GM19240 (cell line): ENCODE measurements at regions not wholly inside any gene's neighbourhood (a gene's known extent, or its start where the extent isn't known, plus 50 kb on each side); places are given as distances from the start of the nearest gene placed in this dataset.

Experiments
- DNase-seq: peaks from one replicate; pipeline ENCODE4 v3.0.0; 2011; ENCODE audit warnings: low spot score; ENCODE audit not compliant: insufficient read length

GRCh38 chr2:205937211-205937610 lies 148.8 kb downstream of the INO80D start:
- no peak for DNase-seq

DNA sequence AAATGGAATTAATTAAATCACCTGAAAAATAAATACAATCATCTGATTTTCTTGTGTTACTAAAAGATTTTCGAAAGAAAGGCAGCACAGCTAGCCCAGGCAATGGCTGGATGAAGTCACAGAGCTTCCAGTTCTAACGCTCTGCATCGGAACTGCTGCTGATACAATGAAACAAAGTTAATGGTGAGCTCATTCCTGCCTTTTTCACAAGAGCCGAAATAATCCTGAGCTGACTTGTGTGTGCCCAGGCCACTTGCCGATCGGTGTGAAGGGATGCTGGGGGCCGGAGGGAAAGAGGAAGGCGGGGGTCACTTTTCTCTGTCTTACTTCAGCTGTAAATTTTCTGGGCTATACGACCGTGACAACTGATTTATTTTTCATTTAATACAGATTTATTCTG lies 149.5 kb downstream of the INO80D start:
- no peak for DNase-seq

- DNase-seq = no peak
These were observed 151.5 kb downstream of the INO80D start for GRCh38 chr2:205934443-205934842.

GRCh38 chr2:205932861-205933260 lies 153.1 kb downstream of the INO80D start:
- no peak for DNase-seq

DNA sequence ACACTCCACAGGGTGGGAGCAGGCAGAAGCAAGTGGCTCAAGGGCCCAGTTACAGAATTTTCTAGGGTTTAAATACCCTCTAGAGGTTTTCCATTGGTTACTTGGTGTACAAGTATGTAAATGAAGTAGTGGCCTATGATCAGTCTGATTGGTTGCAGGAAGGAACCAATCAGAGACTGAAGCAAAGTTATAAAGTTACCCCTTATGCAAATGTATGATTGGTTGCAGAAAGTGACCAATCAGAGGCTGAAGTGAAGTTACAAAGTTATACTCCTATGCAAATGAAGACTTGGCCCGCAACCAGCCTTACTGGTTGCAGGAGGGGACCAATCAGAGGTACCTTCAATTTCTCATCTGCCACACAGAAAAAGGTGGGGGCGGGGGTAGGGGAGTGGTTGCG lies 154.6 kb downstream of the INO80D start:
- no peak for DNase-seq

GRCh38 chr2:205930209-205930608 lies 155.8 kb downstream of the INO80D start:
- DNase-seq = no peak

DNA sequence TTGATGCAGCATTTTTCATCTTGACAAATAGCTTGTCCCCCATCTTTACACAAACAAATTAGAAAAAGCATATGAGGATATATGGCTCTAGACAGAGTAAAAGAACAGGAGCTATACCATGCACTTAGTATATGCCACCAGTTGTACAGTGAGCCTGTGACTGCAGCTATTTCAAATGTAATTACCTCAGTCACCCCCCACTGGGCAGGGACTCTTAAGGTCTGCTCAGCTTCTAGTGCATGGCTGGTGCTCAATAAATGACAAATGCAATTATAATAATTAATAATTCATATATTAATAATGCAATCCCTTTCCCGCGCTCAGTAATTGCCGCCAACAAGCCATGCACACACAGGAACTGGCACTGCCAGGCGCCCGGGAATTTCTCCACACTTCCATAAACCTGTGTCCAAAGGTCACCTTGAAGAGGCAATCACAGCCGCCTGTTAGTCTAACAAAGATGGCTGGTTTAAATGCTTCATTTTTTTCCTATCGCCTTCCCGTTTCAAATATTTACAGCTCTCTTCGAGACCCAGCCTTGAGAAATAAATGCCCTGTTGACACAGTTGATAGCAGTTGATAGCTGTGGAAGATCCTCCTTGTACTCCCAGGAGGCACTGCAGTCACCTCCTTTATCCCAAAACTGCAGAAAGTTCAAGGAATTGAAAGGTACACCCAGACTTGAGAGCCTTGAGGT lies 156.6 kb downstream of the INO80D start:
- DNase-seq = no peak

DNA sequence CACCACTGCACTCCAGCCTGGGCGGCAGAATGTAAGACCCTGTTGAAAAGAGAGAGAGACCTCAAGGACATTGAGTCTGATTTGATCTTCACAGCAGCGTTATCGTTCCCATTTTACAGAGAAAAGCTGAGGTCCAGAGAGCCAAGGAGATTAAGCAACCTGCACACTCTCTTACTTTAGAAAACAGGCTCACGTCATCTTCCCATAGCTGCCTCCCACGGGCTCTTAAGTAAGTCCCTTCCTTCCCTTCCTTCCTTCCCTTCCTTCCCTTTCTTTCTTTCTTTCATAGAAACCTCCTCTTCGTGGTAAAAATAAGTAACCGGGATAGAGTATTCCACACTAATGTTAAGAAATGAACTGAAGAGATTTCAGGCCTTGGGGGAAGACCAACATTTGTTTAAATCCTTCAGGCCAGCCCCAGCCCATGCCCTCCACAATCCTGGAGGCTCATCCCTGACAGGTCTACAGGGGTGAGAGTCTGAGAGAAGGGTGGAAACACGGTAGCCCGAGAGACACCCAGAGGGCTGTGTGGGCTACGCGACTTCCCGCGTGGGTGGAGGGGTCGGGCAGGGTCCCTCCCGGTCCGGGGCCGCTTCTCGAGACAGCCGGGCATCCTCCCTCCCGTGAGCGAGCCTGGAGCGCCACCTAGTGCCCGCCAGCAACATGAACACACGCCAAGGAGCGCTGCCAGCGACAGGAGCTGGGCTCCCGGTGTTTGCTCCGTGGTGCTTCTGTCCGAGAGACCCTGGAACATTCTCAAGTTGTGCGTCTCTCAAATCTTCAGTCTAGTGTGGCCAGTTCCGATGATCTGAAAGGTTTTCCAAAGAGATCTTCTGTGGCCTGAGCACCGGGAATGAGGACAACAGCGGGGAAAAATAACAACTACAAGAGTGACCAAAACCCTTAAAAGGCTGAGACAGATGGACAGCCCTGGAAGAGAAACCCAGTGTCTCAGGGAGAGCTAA lies 160.3 kb downstream of the INO80D start:
- peak; percentile 48 for DNase-seq

GRCh38 chr2:205924676-205925075 lies 161.3 kb downstream of the INO80D start:
- DNase-seq = no peak

DNA sequence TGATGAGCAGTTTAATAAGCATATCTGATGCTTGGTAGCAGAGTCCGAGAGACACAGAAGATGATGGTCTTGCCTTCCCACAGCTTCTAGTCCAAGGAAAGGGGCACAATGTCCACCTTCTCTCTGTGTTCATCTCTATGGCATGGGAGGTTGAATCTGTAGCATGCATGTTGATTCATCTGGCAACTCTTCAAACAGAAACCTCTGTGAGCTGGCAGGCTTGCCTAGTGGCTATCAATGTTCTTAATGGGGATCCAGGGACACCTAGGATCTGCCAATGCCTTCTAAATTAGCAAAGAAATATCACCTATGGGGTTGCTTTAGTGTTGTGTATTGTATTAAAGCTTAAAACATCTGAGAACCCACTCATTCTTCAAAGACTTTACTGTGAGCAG lies 170.8 kb downstream of the INO80D start:
- no peak for DNase-seq

DNA sequence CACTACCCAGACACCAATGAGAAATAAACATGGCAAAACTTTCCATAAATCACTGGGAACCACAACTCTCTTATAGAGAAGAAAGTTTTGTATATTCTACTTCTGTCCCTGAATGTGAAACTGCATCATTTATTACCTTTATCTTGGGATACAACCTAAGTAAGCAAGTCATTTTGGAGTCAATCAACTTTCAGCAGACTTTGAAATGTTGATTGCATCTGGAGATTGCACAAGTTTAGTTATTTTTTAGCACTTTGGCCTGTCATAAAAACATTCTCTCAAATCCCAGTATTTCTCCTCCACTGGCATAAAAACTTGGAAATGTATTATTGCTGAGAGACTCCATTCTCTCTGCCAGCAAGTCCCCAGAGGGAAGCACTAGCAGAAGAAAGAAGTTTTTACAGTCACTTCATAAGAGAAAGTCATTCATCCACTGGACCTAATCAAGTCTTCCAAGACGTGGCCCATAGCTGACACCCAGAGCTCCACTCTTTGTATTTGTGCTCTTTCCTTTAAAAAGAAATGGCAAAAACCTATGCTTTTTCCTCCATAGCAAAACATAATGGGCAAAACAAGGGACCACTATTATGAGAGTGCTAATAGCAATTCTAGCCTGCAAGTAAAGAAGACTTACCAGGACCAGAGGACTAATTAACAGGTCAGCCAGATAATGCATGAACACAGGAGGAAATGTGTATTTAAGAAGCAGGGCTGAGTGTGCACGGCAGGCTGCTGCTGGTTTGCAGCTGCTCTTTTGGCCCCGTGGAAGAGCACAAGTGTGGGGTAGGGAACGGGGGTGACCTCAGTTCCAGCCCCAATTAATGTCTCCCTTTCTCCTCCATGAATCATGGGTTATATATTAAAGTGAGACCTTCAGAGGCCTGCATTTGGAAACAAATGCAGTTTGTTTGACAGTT lies 171.5 kb downstream of the INO80D start:
- DNase-seq = no peak

- no peak for DNase-seq
These were observed 172.3 kb downstream of the INO80D start for GRCh38 chr2:205913668-205914067.

DNA sequence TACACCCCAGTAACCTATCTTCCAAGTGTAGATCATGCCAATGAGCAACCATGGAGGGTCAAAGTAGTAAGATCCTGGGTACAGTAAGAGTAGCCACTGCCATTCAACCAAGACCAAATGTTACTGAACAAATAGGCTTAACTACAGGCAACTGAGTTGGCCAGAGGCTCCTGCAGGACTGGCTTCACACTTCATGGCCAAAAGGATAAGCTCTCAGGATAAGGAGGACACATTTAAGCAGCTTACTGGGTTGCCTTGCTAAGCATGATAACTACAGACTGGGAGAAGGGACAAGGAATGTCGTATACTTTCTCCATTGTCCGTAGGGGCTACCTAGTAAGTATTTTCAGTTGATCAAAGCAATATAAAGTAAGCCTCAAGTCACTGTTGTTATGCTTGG lies 174.7 kb downstream of the INO80D start:
- no peak for DNase-seq

DNA sequence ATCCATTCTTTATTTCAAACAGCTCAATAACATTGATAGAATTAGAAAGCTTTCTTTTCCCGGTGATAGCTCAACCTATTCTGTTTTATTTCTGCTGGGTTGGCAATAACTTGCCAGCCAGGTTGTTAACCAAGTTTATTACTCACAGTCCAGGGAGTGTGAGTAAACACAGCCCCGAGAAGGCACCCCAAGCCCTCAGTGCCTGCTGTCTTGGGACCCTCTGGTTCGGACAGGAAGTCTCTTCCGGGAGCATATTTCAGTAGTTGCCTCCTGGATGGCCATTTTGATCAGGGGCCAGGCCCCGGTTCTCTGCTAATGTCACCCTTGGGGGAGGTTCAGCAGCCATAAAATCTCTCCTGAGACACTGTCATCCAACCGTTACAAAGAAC lies 176.8 kb downstream of the INO80D start:
- no peak for DNase-seq

DNA sequence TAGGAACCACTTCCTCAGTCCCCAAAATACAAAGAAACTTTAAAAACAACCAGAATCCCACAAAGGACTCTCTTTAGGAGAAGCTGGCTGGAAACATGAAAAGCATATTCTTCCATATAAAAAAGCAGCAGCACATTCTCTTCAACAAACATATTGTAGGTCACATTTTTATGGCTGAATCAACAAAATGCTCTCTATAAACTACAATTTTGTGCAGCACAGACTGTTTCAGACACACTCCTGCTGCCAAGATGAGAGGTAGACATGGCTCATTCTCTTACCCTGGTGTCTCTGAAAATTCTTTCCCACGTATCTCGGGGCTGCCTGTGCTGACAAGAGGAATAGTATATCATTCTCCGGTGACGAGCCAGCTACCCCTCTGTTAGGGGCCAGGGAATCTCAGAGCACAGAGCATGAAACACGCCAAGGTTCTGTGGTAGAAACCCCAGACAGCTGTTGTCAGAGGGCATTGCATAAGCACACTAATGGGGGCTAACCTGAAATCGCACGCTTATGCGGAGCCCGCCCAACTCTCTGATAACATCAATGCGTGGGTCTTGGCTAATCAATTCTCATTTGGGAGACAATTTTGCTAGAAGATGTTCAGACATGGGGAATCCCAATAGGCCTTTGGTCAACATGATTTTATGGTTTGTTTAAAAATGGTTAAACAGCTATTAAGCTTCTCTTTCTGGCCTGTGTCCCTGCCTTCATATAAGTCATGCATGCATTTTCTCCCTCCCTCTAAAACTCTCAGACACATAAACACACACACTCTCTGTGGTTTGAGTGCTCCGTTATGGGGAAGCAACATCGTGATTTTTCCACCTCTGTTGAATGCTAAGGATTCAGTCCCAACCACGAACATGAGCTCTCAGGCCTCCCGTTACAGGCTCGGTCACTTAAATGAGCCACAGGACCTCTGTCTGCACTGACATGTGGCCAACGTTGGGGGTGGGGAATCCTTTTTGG lies 177.5 kb downstream of the INO80D start:
- DNase-seq = no peak

DNA sequence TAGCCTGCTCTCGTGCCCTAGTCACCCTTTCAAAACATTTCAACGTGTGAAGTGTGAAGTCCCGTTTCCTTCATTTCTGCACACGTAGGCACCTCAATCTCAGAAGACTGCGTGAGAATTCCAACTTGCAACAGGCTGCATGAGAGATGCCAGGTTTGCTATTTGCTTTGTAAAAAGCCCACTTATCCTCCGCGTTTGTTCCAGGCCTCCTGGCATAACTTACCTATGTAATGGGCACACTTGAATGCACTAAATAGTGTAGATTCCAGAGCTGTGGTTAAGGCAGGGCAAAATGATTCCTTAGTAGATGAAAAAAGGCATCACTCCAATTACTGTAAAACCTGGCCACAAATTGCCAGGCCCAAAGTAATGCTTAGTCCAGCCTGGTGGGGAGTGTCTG lies 179.6 kb downstream of the INO80D start:
- DNase-seq = no peak

DNA sequence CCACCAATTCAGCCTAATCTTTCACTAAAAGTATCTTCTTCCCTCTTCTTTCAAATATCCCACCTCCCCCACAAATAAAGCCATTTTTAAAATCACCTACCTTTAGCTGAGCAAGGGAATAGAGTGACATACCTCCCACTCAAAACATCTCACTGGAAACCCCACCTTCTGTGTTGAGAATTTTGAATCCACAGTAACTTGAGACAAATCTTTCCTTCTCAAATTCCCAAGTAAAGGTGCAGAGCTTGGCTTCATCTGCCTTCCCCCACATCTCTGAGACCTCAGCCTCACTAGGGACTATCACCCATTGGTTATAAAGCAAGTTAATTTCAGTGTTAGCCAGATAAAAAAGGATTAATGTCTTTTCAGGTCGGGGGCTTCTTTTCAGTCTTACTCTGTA lies 180.4 kb downstream of the INO80D start:
- no peak for DNase-seq

- DNase-seq = no peak
These were observed 181.1 kb downstream of the INO80D start for GRCh38 chr2:205904873-205905272.

GRCh38 chr2:205903549-205904129 lies 182.3 kb downstream of the INO80D start:
- DNase-seq = no peak

DNA sequence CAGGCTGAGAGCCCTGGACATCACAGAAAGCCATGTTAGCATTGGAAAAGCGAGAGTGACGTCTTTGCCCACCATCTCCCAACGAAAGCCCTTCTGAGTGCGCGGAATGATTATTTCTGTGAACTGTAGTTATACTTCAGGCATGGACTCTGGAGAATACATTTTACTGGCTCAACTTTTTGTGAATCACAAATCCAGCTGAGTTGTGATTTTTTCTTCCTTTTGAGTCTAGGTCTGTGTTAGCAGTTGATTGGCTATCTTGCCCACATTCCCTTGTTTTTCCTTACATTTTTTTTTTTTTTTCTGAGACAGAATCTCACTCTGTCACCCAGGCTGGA lies 183.1 kb downstream of the INO80D start:
- DNase-seq = no peak
